Natural killer cell (primary cell): ENCODE measurements at regions not wholly inside any gene's neighbourhood (a gene's known extent, or its start where the extent isn't known, plus 50 kb on each side); places are given as distances from the start of the nearest gene placed in this dataset.

Experiments
- ATAC-seq, 3 donors: fragments of 150-1000 bp in 2 of 3; fragments of 200-7000 bp in 1 of 3; cut with Tn5 transposase; 1 replicate in 1 of 3; 2 replicates in 2 of 3; pipeline ENCODE4 v1.10.0; 2021; ENCODE audit warnings: mild to moderate bottlenecking in 2 of 3, moderate library complexity in 2 of 3
- DNase-seq, 2 donors: peaks; one replicate each; pipeline versions ENCODE4 v3.0.0 to v3.0.0-alpha.2; 2013 to 2021; ENCODE audit warnings: mixed read lengths in 1 of 2
- H3K27ac ChIP-seq: one replicate; pipeline ENCODE4 v1.5.1; 2013; ENCODE audit warnings: mild to moderate bottlenecking, low read length
- H3K27me3 ChIP-seq: one replicate; pipeline ENCODE4 v1.6.1; 2013; ENCODE audit warnings: low read length; ENCODE audit not compliant: control insufficient read depth, insufficient read depth
- H3K36me3 ChIP-seq: one replicate; pipeline ENCODE4 v1.6.1; 2013; ENCODE audit warnings: low read length; ENCODE audit not compliant: control insufficient read depth, insufficient read depth
- H3K4me1 ChIP-seq: one replicate; pipeline ENCODE4 v1.6.1; 2013; ENCODE audit warnings: low read length; ENCODE audit not compliant: control insufficient read depth, insufficient read depth
- H3K4me3 ChIP-seq: one replicate; pipeline ENCODE4 v1.5.1; 2013; ENCODE audit warnings: low read length
- H3K9me3 ChIP-seq: one replicate; pipeline ENCODE4 v1.6.1; 2013; ENCODE audit warnings: low read length; ENCODE audit not compliant: control insufficient read depth, insufficient read depth
- H3K27ac Mint-ChIP-seq, 2 donors: one replicate each; pipeline ENCODE4 v1.8.0; 2022; ENCODE audit warnings: mild to moderate bottlenecking in 2 of 2, mixed read lengths in 2 of 2, moderate library complexity in 1 of 2
- H3K27me3 Mint-ChIP-seq, 2 donors: one replicate each; pipeline ENCODE4 v1.8.0; 2022; ENCODE audit warnings: low read depth in 2 of 2, mixed read lengths in 2 of 2
- H3K36me3 Mint-ChIP-seq: one replicate; pipeline ENCODE4 v1.8.0; 2022; ENCODE audit warnings: mixed read lengths
- H3K4me1 Mint-ChIP-seq, 2 donors: one replicate each; pipeline ENCODE4 v1.8.0; 2022; ENCODE audit warnings: mixed read lengths in 2 of 2
- H3K4me3 Mint-ChIP-seq: one replicate; pipeline ENCODE4 v1.8.0; 2022; ENCODE audit warnings: mild to moderate bottlenecking, moderate library complexity, mixed read lengths
- H3K9me3 Mint-ChIP-seq, 2 donors: one replicate each; pipeline ENCODE4 v1.8.0; 2022; ENCODE audit warnings: mixed read lengths in 2 of 2
- CTCF ChIP-seq: fragments of 200-600 bp; IDR thresholded peaks from one replicate; pipeline ENCODE4 v1.8.0; 2022; ENCODE audit warnings: antibody characterized with exemption
- WGBS: methylation state at CpG from one replicate; pipeline ENCODE4 v1.1.7; 2013; ENCODE audit warnings: missing lambda C conversion rate; ENCODE audit not compliant: insufficient coverage; 5-methylcytosine and 5-hydroxymethylcytosine counted together
- intact Hi-C: fragments of 100-400 bp; cut with micrococcal nuclease; formaldehyde crosslinking; loops from one replicate; pipeline ENCODE4 v1.14.2; 2022

GRCh38 chr2:194345347-194345746, 1311.7 kb upstream of the SLC39A10 start:
- Mint-ChIP-seq H3K9me3 (peaks cover 0 to 2% of the 10 kb centered on the region in 2 donors), H3K4me3 (no peak overlapping the region), H3K4me1 (no peaks in the 10 kb centered on the region), H3K27me3 (no peaks in the 10 kb centered on the region), H3K36me3 (no peaks in the 10 kb centered on the region), H3K27ac (no peak overlapping the region)
- Histone ChIP-seq H3K27ac (no peak overlapping the region), H3K4me3 (no peak overlapping the region), H3K4me1 (no peaks in the 10 kb centered on the region), H3K27me3 (no peaks in the 10 kb centered on the region), H3K36me3 (no peaks in the 10 kb centered on the region), H3K9me3 (no peaks in the 10 kb centered on the region)
- no peak for DNase-seq
- no CpG with 5 or more reads among the region's 2 CpGs for WGBS
- intact Hi-C loops, result no loop called here
- TF ChIP-seq CTCF, result no peak
- ATAC-seq, result no peak

DNA sequence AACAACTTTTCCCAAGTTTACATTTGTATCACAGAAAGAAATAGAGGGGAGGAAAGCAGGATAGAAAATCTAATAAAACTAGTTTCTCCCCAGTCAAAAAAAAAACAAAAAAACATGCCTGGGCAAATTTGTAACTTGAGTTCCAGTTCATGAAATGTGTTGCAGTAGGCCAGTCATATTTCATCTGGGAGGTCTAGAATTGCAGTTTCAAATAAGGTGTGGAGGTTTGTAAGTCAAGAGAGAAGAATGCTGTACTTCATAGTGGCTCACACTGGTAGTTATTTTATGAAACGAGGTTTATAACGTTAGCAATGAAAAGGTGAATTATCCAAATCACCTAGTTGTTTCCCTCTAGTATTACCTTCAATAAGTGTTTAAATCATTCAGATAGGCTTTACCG, 1313.9 kb upstream of the SLC39A10 start:
- TF ChIP-seq CTCF, result no peak

GRCh38 chr2:194332799-194333490, 1324.1 kb upstream of the SLC39A10 start:
- TF ChIP-seq CTCF, result no peak
- no peaks in the 10 kb centered on the region for H3K27me3 ChIP-seq
- H3K9me3 Mint-ChIP-seq, result peaks cover 2 to 7% of the 10 kb centered on the region in 2 donors
- H3K4me1 Mint-ChIP-seq, result no peaks in the 10 kb centered on the region
- no peak overlapping the region for H3K4me3 ChIP-seq
- H3K36me3 ChIP-seq, result no peaks in the 10 kb centered on the region
- H3K27ac ChIP-seq, result no peak overlapping the region
- H3K36me3 Mint-ChIP-seq, result no peaks in the 10 kb centered on the region
- WGBS, result 83% methylated on average over 7 of the region's 9 CpGs
- DNase-seq (no peak), ATAC-seq (no peak)
- H3K27ac Mint-ChIP-seq, result no peak overlapping the region
- H3K27me3 Mint-ChIP-seq, result no peaks in the 10 kb centered on the region
- H3K9me3 ChIP-seq, result no peaks in the 10 kb centered on the region
- intact Hi-C loops, result no loop called here
- no peak overlapping the region for H3K4me3 Mint-ChIP-seq
- H3K4me1 ChIP-seq, result no peaks in the 10 kb centered on the region

More for the DNA sequence above, 1313.9 kb upstream of the SLC39A10 start:
- Mint-ChIP-seq H3K27me3 (no peaks in the 10 kb centered on the region), H3K27ac (no peak overlapping the region), H3K9me3 (peaks cover 2 to 4% of the 10 kb centered on the region in 2 donors), H3K4me1 (peaks cover 6% of the 10 kb centered on the region in 2 donors), H3K36me3 (no peaks in the 10 kb centered on the region), H3K4me3 (no peak overlapping the region)
- DNase-seq (no peak), ATAC-seq (no peak)
- WGBS, result 100% methylated on average over 2 of the region's 3 CpGs
- H3K36me3 ChIP-seq, result no peaks in the 10 kb centered on the region
- no peaks in the 10 kb centered on the region for H3K27me3 ChIP-seq
- H3K9me3 ChIP-seq, result no peaks in the 10 kb centered on the region
- intact Hi-C loops, result no loop called here
- H3K27ac ChIP-seq, result no peak overlapping the region
- H3K4me3 ChIP-seq, result no peak overlapping the region
- H3K4me1 ChIP-seq, result no peaks in the 10 kb centered on the region

DNA sequence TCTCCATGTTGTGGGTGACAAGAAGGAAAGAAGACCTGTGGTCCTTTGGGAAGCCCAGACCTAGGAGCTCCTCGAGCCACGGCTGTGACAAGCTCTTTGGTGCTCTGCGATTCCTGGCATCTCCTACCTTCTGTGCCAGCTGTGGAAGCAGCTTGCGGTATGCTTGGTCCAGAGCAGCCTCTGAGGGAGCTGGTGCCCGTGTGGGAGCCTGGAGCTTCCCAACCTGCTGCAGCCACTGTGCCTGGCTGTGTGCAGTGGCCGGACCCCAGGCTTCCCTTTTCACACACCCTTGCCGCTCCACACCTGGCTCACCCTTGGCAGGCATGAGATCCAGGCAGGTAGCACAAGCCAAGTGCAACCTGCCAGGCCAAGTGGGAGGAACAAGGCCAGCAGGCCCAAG, 1328.6 kb upstream of the SLC39A10 start:
- H3K27me3 ChIP-seq, result no peaks in the 10 kb centered on the region
- Mint-ChIP-seq H3K27me3 (no peaks in the 10 kb centered on the region), H3K4me1 (no peaks in the 10 kb centered on the region), H3K36me3 (no peaks in the 10 kb centered on the region), H3K9me3 (peaks cover 0 to 4% of the 10 kb centered on the region in 2 donors), H3K27ac (no peak overlapping the region), H3K4me3 (no peak overlapping the region)
- TF ChIP-seq CTCF, result no peak
- DNase-seq (no peak), ATAC-seq (no peak)
- no peak overlapping the region for H3K27ac ChIP-seq
- WGBS, result 91% methylated on average over 7 of the region's 7 CpGs
- H3K4me1 ChIP-seq, result no peaks in the 10 kb centered on the region
- no peak overlapping the region for H3K4me3 ChIP-seq
- intact Hi-C loops, result no loop called here
- no peaks in the 10 kb centered on the region for H3K9me3 ChIP-seq
- no peaks in the 10 kb centered on the region for H3K36me3 ChIP-seq
